Astrocyte of the hippocampus (primary cell): ENCODE measurements at regions not wholly inside any gene's neighbourhood (a gene's known extent, or its start where the extent isn't known, plus 50 kb on each side); places are given as distances from the start of the nearest gene placed in this dataset.
A peak's percentile ranks its signal among the peaks of the same experiment; 100 is the strongest.
"Not testable (repeated sequence)": the region's sequence is repeated elsewhere in the genome, so short reads cannot be mapped to it uniquely, and the experiment has no call there.

Source experiments
- DNase-seq: peaks from one replicate; pipeline ENCODE4 v3.0.0; 2011; ENCODE audit warnings: low read depth, low spot score

GRCh38 chr2:224175538-224175937 is 136.5 kb upstream of the SERPINE2 start:
- no peak for DNase-seq

GRCh38 chr2:224174990-224175389 is 135.9 kb upstream of the SERPINE2 start:
- no peak for DNase-seq

- no peak for DNase-seq
Observed at GRCh38 chr2:224174521-224174920, 135.4 kb upstream of the SERPINE2 start.

GRCh38 chr2:224173933-224174332 is 134.8 kb upstream of the SERPINE2 start:
- no peak for DNase-seq

- no peak for DNase-seq
Observed at GRCh38 chr2:224173210-224173609, 134.1 kb upstream of the SERPINE2 start.

- DNase-seq = no peak
Observed at GRCh38 chr2:224171226-224171625, 132.1 kb upstream of the SERPINE2 start.

GRCh38 chr2:224169847-224170246 is 130.8 kb upstream of the SERPINE2 start:
- no peak for DNase-seq

GRCh38 chr2:224167781-224168180 is 128.7 kb upstream of the SERPINE2 start:
- DNase-seq = not testable (repeated sequence)

GRCh38 chr2:224166654-224167053 is 127.6 kb upstream of the SERPINE2 start:
- no peak for DNase-seq

- no peak for DNase-seq
Observed at GRCh38 chr2:224165901-224166319, 126.8 kb upstream of the SERPINE2 start.

GRCh38 chr2:224163566-224164307 is 124.7 kb upstream of the SERPINE2 start:
- DNase-seq = peak; percentile 64

GRCh38 chr2:224162122-224162521 is 123.0 kb upstream of the SERPINE2 start:
- peak; percentile 48 for DNase-seq

- DNase-seq = no peak
Observed at GRCh38 chr2:224161712-224162111, 122.6 kb upstream of the SERPINE2 start.

- DNase-seq = peak; percentile 75
Observed at GRCh38 chr2:224160917-224161316, 121.8 kb upstream of the SERPINE2 start.

- DNase-seq = no peak
Observed at GRCh38 chr2:224159345-224159928, 120.4 kb upstream of the SERPINE2 start.

GRCh38 chr2:224158831-224159230 is 119.7 kb upstream of the SERPINE2 start:
- no peak for DNase-seq

- DNase-seq = no peak
Observed at GRCh38 chr2:224158061-224158460, 119.0 kb upstream of the SERPINE2 start.

- DNase-seq = no peak
Observed at GRCh38 chr2:224157655-224158054, 118.6 kb upstream of the SERPINE2 start.

- no peak for DNase-seq
Observed at GRCh38 chr2:224156436-224156835, 117.3 kb upstream of the SERPINE2 start.

GRCh38 chr2:224155896-224156295 is 116.8 kb upstream of the SERPINE2 start:
- DNase-seq = no peak

- DNase-seq = no peak
Observed at GRCh38 chr2:224155371-224155770, 116.3 kb upstream of the SERPINE2 start.

GRCh38 chr2:224151680-224152310 is 112.7 kb upstream of the SERPINE2 start:
- DNase-seq = no peak

GRCh38 chr2:224151161-224151560 is 112.1 kb upstream of the SERPINE2 start:
- DNase-seq = no peak
